ENCODE measurements at regions not wholly inside any gene's neighbourhood (a gene's known extent, or its start where the extent isn't known, plus 50 kb on each side); places are given as distances from the start of the nearest gene placed in this dataset.

- TF ChIP-seq ZNF354C (tag by site-specific recombination; IDR thresholded peaks at IDR 0.05; ENCODE audit: borderline replicate concordance, low read depth) = no peak
These were observed 147.4 kb upstream of the IRX5 start for GRCh38 chr16:54783226-54783625.

GRCh38 chr16:54780266-54780665, 150.4 kb upstream of the IRX5 start:
- ChIA-PET POLR2A (no interaction called here), CTCF (no interaction called here)
- no peaks in the 10 kb centered on the region for H3K9me3 ChIP-seq (ENCODE audit: control insufficient read depth, insufficient read depth, low read depth, low read length)
- no peak overlapping the region for H3K4me3 ChIP-seq (ENCODE audit: low read depth, low read length)
- no peak overlapping the region for H3K27ac ChIP-seq (ENCODE audit: extremely low read depth, low read depth, low read length)
- TF ChIP-seq ZNF843 (tag by site-specific recombination; IDR thresholded peaks at IDR 0.05) (no peak), ZBTB26 (tag by site-specific recombination; optimal IDR thresholded peaks at IDR 0.05) (no peak), ZNF473 (tag by site-specific recombination; IDR thresholded peaks at IDR 0.05) (no peak), ZNF214 (tag by site-specific recombination; IDR thresholded peaks at IDR 0.05; ENCODE audit: borderline replicate concordance) (no peak), ZNF548 (tag by site-specific recombination; IDR thresholded peaks at IDR 0.05) (no peak)
- peaks cover 2% of the 10 kb centered on the region; the same call in 1 of the 2 replicates for H3K4me1 ChIP-seq (ENCODE audit: control insufficient read depth, insufficient read depth, low read length)
- no peaks in the 10 kb centered on the region for H3K36me3 ChIP-seq (ENCODE audit: control insufficient read depth in 2 of 2, insufficient read depth in 1 of 2, low read length in 2 of 2)

More at GRCh38 chr16:54783226-54783625, 147.4 kb upstream of the IRX5 start:
- no peaks in the 10 kb centered on the region for H3K9me3 ChIP-seq (ENCODE audit: control insufficient read depth, insufficient read depth, low read depth, low read length)
- POLR2A ChIA-PET = no interaction called here
- CTCF ChIA-PET = no interaction called here
- no peaks in the 10 kb centered on the region for H3K4me1 ChIP-seq (ENCODE audit: control insufficient read depth, insufficient read depth, low read length)
- no peak overlapping the region for H3K4me3 ChIP-seq (ENCODE audit: low read depth, low read length)
- H3K36me3 ChIP-seq (ENCODE audit: control insufficient read depth in 2 of 2, insufficient read depth in 1 of 2, low read length in 2 of 2) = no peaks in the 10 kb centered on the region
- no peak overlapping the region for H3K27ac ChIP-seq (ENCODE audit: extremely low read depth, low read depth, low read length)

- H3K4me3 ChIP-seq (ENCODE audit: low read depth, low read length) = no peak overlapping the region
- H3K9me3 ChIP-seq (ENCODE audit: control insufficient read depth, insufficient read depth, low read depth, low read length) = no peaks in the 10 kb centered on the region
- H3K4me1 ChIP-seq (ENCODE audit: control insufficient read depth, insufficient read depth, low read length) = peaks cover 4% of the 10 kb centered on the region; the same call in 1 of the 2 replicates
- CTCF ChIA-PET = no interaction called here
- no peak overlapping the region for H3K27ac ChIP-seq (ENCODE audit: extremely low read depth, low read depth, low read length)
- POLR2A ChIA-PET = no interaction called here
- no peaks in the 10 kb centered on the region for H3K36me3 ChIP-seq (ENCODE audit: control insufficient read depth in 2 of 2, insufficient read depth in 1 of 2, low read length in 2 of 2)
- TF ChIP-seq ZNF488 (tag by site-specific recombination; IDR thresholded peaks at IDR 0.05) (no peak), TCF7L2 (IDR thresholded peaks at IDR 0.05; ENCODE audit: borderline replicate concordance, low read depth, low read length) (no peak), KLF8 (tag by site-specific recombination; IDR thresholded peaks at IDR 0.05) (no peak), ZSCAN4 (tag by site-specific recombination; IDR thresholded peaks at IDR 0.05) (no peak), ZNF426 (tag by site-specific recombination; IDR thresholded peaks at IDR 0.05) (no peak), KLF9 (tag by site-specific recombination; IDR thresholded peaks at IDR 0.05; ENCODE audit: low read depth) (no peak), ZNF629 (tag by site-specific recombination; IDR thresholded peaks at IDR 0.05) (no peak), ZNF362 (tag by site-specific recombination; IDR thresholded peaks at IDR 0.05) (no peak), ZNF514 (tag by site-specific recombination; IDR thresholded peaks at IDR 0.05) (no peak), ZNF571 (tag by site-specific recombination; IDR thresholded peaks at IDR 0.05) (no peak), KLF16 (tag by site-specific recombination; IDR thresholded peaks at IDR 0.05) (no peak), TSHZ1 (tag by site-specific recombination; IDR thresholded peaks at IDR 0.05; ENCODE audit: borderline replicate concordance) (no peak), ZNF266 (tag by site-specific recombination; IDR thresholded peaks at IDR 0.05; ENCODE audit: low read depth) (no peak), ZBTB7A (tag by site-specific recombination; IDR thresholded peaks at IDR 0.05; ENCODE audit: low read depth) (no peak), ZNF692 (tag by site-specific recombination; IDR thresholded peaks at IDR 0.05) (no peak), ZNF112 (tag by site-specific recombination; IDR thresholded peaks at IDR 0.05) (no peak), MZF1 (tag by site-specific recombination; IDR thresholded peaks at IDR 0.05; ENCODE audit: borderline replicate concordance) (no peak), SP7 (tag by site-specific recombination; IDR thresholded peaks at IDR 0.05) (no peak)
These were observed 151.1 kb upstream of the IRX5 start for GRCh38 chr16:54779549-54779948.
